RWPE1 (cell line): ENCODE measurements at regions not wholly inside any gene's neighbourhood (a gene's known extent, or its start where the extent isn't known, plus 50 kb on each side); places are given as distances from the start of the nearest gene placed in this dataset.

Source experiments
- CTCF ChIA-PET: fragments of 350-600 bp; sonication (Branson Sonifier 250); formaldehyde crosslinking; extraction: SDS; loops from one replicate; lab custom pipeline; 2021; lab: Yijun Ruan, JAX
- POLR2A ChIA-PET: fragments of 400-600 bp; formaldehyde crosslinking; extraction: SDS; loops from one replicate; lab custom pipeline; 2020; ENCODE audit warnings: antibody characterized with exemption; ENCODE audit not compliant: low non-redundant PET; lab: Yijun Ruan, JAX
- DNase-seq: peaks from one replicate; pipeline ENCODE4 v3.0.0; 2012; ENCODE audit warnings: low spot score
- H3K27ac ChIP-seq: fragments of 450-650 bp; 2 replicates; pipeline ENCODE4 v1.5.1; 2017
- TF ChIP-seq, protein P1 (sequence below): fragments of 450-650 bp; conservative IDR thresholded peaks from 2 replicates; pipeline ENCODE4 v1.5.1; 2017; ENCODE audit warnings: low read depth, mild to moderate bottlenecking

DNA sequence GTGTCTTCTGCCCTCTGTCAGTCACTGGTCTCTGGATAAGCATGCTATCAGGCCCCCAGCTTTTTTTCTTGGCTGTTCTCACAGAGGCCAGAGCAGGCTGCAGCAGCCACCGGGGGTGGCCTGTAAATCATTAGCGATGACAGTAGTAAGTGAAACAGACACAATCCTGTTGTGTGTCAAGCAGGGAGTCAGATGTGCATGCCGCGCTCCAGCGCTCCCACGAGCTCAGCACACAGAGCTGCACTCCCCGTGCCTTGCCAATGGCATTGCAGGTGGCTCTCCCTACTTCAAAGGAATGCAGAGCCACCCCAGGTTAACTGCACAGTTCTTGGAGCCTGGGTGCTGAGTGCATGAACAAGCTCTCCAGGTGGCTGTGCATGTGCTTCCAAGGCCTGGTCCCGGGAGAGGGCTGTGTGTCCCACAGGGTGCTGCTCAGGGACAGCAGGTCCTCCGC lies 226.1 kb downstream of the GLRX3 start:
- TF ChIP-seq, protein P1, sequence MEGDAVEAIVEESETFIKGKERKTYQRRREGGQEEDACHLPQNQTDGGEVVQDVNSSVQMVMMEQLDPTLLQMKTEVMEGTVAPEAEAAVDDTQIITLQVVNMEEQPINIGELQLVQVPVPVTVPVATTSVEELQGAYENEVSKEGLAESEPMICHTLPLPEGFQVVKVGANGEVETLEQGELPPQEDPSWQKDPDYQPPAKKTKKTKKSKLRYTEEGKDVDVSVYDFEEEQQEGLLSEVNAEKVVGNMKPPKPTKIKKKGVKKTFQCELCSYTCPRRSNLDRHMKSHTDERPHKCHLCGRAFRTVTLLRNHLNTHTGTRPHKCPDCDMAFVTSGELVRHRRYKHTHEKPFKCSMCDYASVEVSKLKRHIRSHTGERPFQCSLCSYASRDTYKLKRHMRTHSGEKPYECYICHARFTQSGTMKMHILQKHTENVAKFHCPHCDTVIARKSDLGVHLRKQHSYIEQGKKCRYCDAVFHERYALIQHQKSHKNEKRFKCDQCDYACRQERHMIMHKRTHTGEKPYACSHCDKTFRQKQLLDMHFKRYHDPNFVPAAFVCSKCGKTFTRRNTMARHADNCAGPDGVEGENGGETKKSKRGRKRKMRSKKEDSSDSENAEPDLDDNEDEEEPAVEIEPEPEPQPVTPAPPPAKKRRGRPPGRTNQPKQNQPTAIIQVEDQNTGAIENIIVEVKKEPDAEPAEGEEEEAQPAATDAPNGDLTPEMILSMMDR = no peak
- no peak overlapping the region for H3K27ac ChIP-seq
- DNase-seq = no peak
- ChIA-PET POLR2A (no interaction called here), CTCF (interaction anchor here (0.6 kb wide), 2 partner anchors 192 to 234 kb away, joined by 3 read pairs; no protein-coding TSS in a partner anchor)

DNA sequence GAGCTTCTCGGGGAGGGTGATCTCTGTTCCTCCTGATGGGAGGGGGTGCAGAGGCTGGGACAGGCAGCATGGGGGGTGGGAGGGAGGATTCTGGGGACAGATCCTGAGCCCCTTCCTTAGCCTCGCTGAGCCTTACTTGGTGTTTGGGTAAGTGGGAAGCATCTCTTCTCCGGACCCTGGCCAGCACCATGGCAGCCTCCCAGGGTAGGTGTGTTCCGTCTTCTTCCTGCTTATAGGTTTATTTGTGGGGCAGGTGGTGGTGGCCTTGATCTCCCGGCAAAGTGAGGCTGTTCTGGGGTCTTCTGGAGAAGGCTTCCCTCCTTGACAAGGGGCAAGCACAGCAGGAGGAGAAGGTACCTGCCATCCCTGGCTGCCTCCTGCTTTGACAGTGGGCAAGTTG lies 226.9 kb downstream of the GLRX3 start:
- POLR2A ChIA-PET = no interaction called here
- CTCF ChIA-PET = no interaction called here
- TF ChIP-seq, protein P1 = no peak
- no peak for DNase-seq
- no peak overlapping the region for H3K27ac ChIP-seq

DNA sequence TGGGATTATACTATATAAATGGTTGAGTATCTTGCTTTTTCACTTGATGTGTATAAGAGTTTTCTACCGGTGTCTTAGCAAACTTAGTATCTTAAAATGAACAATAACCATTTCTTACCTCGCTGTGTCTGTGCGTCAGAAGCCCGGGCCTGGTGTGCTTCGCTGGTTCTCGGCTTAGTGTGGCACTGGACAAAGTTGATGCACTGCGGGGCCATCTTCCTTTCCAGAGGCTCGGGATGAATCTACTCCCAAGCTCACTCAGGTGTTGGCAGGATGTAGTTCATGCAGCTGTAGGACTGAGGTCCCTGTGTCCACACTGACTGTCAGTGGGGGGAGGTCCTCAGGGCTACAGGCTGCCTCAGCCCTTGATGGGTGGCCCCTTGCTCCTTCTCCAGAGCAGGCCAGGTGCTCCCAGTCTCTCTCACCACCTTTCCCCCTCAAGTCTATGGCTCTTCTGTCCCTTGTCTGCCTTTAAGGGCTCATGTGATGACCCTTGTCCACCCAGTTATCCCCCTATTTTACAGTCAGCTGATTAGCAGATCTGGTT lies 227.8 kb downstream of the GLRX3 start:
- TF ChIP-seq, protein P1 = no peak
- no peak for DNase-seq
- ChIA-PET POLR2A (no interaction called here), CTCF (no interaction called here)
- no peak overlapping the region for H3K27ac ChIP-seq

DNA sequence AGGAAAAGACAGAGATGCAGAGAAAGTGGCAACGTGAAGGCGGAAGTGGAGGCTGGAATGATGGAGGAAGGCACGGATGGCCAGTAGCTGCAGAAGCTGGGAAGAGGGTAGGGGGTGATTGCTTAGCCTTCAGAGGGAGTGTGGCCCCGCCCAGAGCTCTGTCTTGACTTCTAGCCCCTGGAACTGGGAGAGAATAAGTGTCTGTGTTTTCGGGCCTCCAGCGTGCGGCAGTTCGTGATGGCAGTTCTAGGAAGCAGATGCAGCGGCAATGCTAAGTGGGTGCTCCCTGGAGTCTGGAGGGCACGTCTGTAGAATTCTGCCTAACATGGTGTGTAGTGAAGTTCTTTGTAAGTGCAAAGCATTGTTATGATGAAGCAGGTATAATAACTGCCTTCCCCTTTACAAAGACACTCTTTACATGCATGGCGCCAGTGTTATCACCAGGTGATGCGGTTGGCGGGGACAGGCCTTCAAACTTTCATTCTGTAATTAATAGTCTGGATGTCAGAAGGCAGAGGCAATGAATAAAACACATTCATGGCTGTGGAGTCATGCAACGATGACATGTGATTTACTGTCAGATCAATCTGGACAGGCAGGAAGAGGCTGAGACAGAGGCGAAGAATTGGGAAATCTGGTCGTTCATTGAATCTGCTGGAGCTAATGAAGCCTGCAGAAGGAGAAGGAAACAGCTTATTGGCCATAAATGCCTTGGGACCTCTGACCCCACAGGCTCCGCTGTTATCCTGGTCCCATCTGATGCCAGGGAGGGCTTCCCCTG lies 228.6 kb downstream of the GLRX3 start:
- TF ChIP-seq, protein P1 = no peak
- ChIA-PET CTCF (no interaction called here), POLR2A (no interaction called here)
- no peak for DNase-seq
- H3K27ac ChIP-seq = no peak overlapping the region

DNA sequence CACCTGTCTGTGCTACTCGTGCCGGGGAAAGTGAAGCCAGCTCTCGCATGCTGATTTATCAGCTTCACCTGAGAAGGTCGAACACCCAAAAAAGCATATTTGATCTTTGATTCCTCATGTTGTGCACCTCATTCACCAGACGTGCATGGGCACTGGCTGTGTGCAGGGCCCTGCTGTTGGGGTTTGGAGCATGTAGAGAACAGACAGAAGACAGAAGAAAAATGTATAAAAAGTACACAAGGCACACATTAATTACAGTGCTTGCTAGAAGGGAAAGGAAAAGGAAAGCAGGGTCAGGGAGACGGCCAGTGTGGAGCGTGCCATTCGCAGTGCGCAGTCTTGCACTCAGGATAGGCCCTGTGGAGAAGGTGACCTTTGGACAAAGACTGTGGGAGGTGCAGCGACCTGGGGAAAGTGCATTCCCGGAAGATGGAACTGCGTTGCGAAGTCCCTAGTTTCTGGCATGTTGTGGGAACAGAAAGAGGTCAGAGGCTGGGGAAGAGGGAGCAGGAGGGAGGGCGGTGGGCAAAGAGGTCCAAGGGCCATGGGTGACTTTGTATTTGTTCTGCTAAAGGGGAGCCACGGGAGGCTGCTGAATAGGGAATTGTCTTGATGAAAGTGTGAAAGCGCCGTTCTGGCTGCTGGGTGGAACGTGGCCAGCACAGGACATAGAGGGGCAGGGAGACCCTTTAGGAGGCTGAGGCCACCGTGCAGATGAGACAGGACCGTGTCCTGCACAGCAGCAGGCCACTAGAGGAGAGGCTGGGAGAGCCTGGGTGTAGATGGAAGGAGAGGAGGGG lies 232.8 kb downstream of the GLRX3 start:
- no peak for DNase-seq
- TF ChIP-seq, protein P1 = no peak
- no peak overlapping the region for H3K27ac ChIP-seq
- POLR2A ChIA-PET = no interaction called here
- CTCF ChIA-PET = interaction anchor here (0.8 kb wide), 1 partner anchor 1291 kb away, joined by 4 read pairs; no protein-coding TSS in a partner anchor
